ENCODE measurements at regions not wholly inside any gene's neighbourhood (a gene's known extent, or its start where the extent isn't known, plus 50 kb on each side); places are given as distances from the start of the nearest gene placed in this dataset.

- no peak for TF ChIP-seq CTCF (IDR thresholded peaks at IDR 0.05)
- no peak for TF ChIP-seq POLR2A (IDR thresholded peaks at IDR 0.05)
Observed at GRCh38 chr7:46633630-46634240, 712.7 kb upstream of the IGFBP3 start.

Measured in thyroid gland (tissue), 4 donors.